Glomerular visceral epithelial cell (primary cell): ENCODE measurements at regions not wholly inside any gene's neighbourhood (a gene's known extent, or its start where the extent isn't known, plus 50 kb on each side); places are given as distances from the start of the nearest gene placed in this dataset.

ENCODE experiments used
- DNase-seq: peaks from one replicate; pipeline ENCODE4 v3.0.0-alpha.2; 2016; ENCODE audit errors: extremely low spot score

- no peak for DNase-seq
These were observed 969.7 kb downstream of the DSC3 start for GRCh38 chr18:30072609-30073385.

GRCh38 chr18:30066288-30066687, 976.3 kb downstream of the DSC3 start:
- DNase-seq = no peak

GRCh38 chr18:30057398-30057797, 985.1 kb downstream of the DSC3 start:
- no peak for DNase-seq

GRCh38 chr18:30056528-30056927, 986.0 kb downstream of the DSC3 start:
- DNase-seq = no peak

GRCh38 chr18:30044496-30044895, 998.0 kb downstream of the DSC3 start:
- peak; percentile 50 for DNase-seq

- DNase-seq = no peak
These were observed 1003.3 kb downstream of the DSC3 start for GRCh38 chr18:30039201-30039600.

GRCh38 chr18:30034818-30035217, 1007.7 kb downstream of the DSC3 start:
- no peak for DNase-seq

- DNase-seq = peak; percentile 4
These were observed 1026.4 kb downstream of the DSC3 start for GRCh38 chr18:30016179-30016578.

- no peak for DNase-seq
These were observed 1037.6 kb downstream of the DSC3 start for GRCh38 chr18:30004965-30005364.

- DNase-seq = no peak
These were observed 1060.3 kb downstream of the DSC3 start for GRCh38 chr18:29982218-29982617.

- peak; percentile 1 for DNase-seq
These were observed 1062.7 kb downstream of the DSC3 start for GRCh38 chr18:29979881-29980280.

GRCh38 chr18:29969876-29970275, 1072.7 kb downstream of the DSC3 start:
- no peak for DNase-seq

GRCh38 chr18:29962579-29962978, 1080.0 kb downstream of the DSC3 start:
- no peak for DNase-seq

GRCh38 chr18:29960539-29960938, 1082.0 kb downstream of the DSC3 start:
- DNase-seq = no peak

GRCh38 chr18:29930231-29930630, 1112.3 kb downstream of the DSC3 start:
- no peak for DNase-seq

- DNase-seq = no peak
These were observed 1114.5 kb downstream of the DSC3 start for GRCh38 chr18:29928081-29928480.

- no peak for DNase-seq
These were observed 1117.0 kb downstream of the DSC3 start for GRCh38 chr18:29925566-29925965.

- DNase-seq = no peak
These were observed 1130.2 kb downstream of the DSC3 start for GRCh38 chr18:29912351-29912750.

GRCh38 chr18:29892960-29893558, 1149.5 kb downstream of the DSC3 start:
- DNase-seq = peak; percentile 11

GRCh38 chr18:29883114-29883513, 1159.4 kb downstream of the DSC3 start:
- DNase-seq = no peak

GRCh38 chr18:29882620-29883019, 1159.9 kb downstream of the DSC3 start:
- DNase-seq = no peak

- no peak for DNase-seq
These were observed 1162.8 kb downstream of the DSC3 start for GRCh38 chr18:29879763-29880162.

- peak; percentile 56 for DNase-seq
These were observed 1167.9 kb downstream of the DSC3 start for GRCh38 chr18:29874519-29875098.
